ENCODE measurements at regions not wholly inside any gene's neighbourhood (a gene's known extent, or its start where the extent isn't known, plus 50 kb on each side); places are given as distances from the start of the nearest gene placed in this dataset.

DNA sequence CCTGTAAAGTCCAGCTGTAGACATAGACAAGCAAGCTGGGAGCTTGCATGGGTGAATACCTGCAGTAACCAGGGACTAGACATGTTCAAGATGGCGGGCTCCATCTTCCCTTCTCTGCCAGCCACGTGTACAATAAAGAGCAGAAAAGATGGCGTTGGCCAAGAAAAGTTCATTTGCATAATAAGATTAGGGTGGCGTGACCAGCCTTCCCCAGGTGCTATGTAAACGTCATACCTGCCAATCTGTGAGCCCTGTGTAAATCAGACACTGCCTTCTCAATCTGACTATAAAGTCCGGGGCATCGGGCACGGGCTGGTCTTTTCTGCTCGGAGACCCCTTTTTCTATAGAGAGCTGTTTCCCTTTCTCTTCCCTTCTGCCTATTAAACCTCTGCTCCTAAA, 101.6 kb upstream of the XPO1 start:
- no peak for TF ChIP-seq ZFX (IDR thresholded peaks at IDR 0.05; ENCODE audit: borderline replicate concordance)
- TF ChIP-seq, protein P1, sequence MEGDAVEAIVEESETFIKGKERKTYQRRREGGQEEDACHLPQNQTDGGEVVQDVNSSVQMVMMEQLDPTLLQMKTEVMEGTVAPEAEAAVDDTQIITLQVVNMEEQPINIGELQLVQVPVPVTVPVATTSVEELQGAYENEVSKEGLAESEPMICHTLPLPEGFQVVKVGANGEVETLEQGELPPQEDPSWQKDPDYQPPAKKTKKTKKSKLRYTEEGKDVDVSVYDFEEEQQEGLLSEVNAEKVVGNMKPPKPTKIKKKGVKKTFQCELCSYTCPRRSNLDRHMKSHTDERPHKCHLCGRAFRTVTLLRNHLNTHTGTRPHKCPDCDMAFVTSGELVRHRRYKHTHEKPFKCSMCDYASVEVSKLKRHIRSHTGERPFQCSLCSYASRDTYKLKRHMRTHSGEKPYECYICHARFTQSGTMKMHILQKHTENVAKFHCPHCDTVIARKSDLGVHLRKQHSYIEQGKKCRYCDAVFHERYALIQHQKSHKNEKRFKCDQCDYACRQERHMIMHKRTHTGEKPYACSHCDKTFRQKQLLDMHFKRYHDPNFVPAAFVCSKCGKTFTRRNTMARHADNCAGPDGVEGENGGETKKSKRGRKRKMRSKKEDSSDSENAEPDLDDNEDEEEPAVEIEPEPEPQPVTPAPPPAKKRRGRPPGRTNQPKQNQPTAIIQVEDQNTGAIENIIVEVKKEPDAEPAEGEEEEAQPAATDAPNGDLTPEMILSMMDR (IDR thresholded peaks at IDR 0.05): no peak
- H3K27ac ChIP-seq: no peak overlapping the region

GRCh38 chr2:61636686-61637085, 98.5 kb upstream of the XPO1 start:
- TF ChIP-seq ZFX (IDR thresholded peaks at IDR 0.05; ENCODE audit: borderline replicate concordance): no peak
- no peak overlapping the region for H3K27ac ChIP-seq

DNA sequence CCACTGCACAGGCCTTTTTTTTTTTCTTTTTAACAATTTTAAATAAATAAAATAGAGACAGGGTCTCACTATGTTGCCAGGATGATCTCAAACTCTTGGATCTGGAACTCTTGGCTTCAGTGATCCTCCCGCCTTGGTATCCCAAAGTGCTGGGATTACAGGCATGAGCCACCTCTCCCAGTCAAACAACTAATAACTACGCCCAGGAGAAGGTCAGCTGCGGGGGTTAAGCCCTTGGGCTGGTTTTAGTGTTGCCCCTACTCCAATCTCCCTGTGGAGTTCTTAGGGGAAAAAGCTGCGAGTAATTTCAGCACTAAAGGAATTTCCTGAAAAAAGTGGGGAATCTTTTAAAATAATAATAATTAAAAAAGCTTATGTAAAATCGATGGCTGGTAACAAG, 96.4 kb upstream of the XPO1 start:
- no peak overlapping the region for H3K27ac ChIP-seq
- TF ChIP-seq ZFX (IDR thresholded peaks at IDR 0.05; ENCODE audit: borderline replicate concordance): no peak
- TF ChIP-seq, protein P1 (IDR thresholded peaks at IDR 0.05): no peak

DNA sequence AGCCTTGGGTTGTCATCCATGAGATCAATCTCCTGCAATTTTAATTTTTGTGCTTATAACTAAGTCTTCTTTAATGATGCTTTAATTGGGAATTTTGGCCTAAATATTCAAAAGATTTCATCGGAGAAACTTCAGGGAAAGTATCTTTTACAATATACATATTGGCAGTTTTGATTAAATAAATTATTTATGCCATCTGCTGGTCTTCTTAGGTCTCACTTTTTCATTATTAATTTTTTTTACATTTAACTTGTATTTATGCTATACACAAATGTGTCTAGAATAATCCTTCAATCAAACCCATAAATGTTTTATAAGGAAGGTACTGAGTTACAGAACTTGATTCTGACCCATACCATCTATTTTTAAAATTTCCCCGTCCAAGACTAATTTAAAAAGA, 95.1 kb upstream of the XPO1 start:
- H3K27ac ChIP-seq: no peak overlapping the region
- TF ChIP-seq, protein P1 (IDR thresholded peaks at IDR 0.05): no peak
- TF ChIP-seq ZFX (IDR thresholded peaks at IDR 0.05; ENCODE audit: borderline replicate concordance): no peak

DNA sequence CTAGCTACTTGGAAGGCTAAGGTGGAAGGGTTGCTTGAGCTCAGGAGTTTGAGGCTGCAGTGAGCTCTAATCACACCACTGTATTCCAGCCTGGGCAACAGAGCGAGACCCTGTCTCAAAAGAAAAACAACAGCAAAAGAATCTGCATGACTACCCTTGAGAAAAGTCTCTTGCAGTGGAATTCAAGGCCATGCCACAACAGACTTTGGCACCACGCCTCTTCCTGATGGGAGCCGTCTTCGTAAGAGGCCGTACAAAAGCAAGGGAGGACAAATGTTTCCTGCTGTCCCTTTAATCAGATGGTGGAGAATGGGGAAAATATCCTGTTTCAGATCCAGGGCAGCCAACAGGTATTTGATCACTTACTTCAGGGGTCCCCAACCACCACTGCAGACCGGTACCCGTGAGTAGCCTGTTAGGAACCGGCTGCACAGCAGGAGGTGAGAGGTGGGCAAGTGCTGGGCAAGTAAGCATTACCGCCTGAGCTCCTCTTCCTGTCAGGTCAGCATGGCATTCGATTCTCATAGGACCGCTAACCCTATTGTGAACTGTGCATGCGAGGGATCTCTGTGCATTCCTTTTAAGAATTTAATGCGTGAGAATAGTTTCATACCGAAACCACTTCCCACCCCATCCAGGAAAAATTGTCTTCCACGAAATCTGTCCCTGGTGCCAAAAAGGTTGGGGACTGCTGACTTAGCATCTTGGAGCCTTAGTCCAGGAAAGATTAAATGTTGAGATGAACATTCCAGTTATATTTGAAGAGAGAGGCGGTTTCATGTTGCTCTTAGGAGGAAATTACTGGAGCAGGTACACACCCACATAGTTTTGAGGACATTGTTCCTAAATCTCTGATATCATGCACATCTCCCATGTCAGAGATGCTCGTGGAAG, 94.4 kb upstream of the XPO1 start:
- no peak overlapping the region for H3K27ac ChIP-seq
- TF ChIP-seq, protein P1 (IDR thresholded peaks at IDR 0.05): no peak
- TF ChIP-seq ZFX (IDR thresholded peaks at IDR 0.05; ENCODE audit: borderline replicate concordance): no peak

- H3K27ac ChIP-seq: no peak overlapping the region
- TF ChIP-seq, protein P1 (IDR thresholded peaks at IDR 0.05): no peak
- no peak for TF ChIP-seq ZFX (IDR thresholded peaks at IDR 0.05; ENCODE audit: borderline replicate concordance)
Measured at GRCh38 chr2:61631321-61631720, 93.2 kb upstream of the XPO1 start.

GRCh38 chr2:61626827-61627226, 88.7 kb upstream of the XPO1 start:
- no peak overlapping the region for H3K27ac ChIP-seq
- TF ChIP-seq ZFX (IDR thresholded peaks at IDR 0.05; ENCODE audit: borderline replicate concordance): no peak
- TF ChIP-seq, protein P1 (IDR thresholded peaks at IDR 0.05): no peak

All from 22Rv1 (cell line).